Neural progenitor cell (in vitro differentiated cells): ENCODE measurements at regions not wholly inside any gene's neighbourhood (a gene's known extent, or its start where the extent isn't known, plus 50 kb on each side); places are given as distances from the start of the nearest gene placed in this dataset.

ENCODE experiments used
- DNase-seq: peaks from one replicate; pipeline ENCODE4 v3.0.0-alpha.2; 2016; ENCODE audit warnings: low spot score
- H2AFZ ChIP-seq: fragments of 200-600 bp; sonication (generic); replicated peaks from 2 replicates; pipeline ENCODE4 v1.6.1; 2016; ENCODE audit warnings: antibody characterized with exemption
- H3F3A ChIP-seq: fragments of 200-600 bp; sonication (generic); 2 replicates; pipeline ENCODE4 v1.6.1; 2016; ENCODE audit warnings: antibody characterized with exemption, low read depth
- H3K27ac ChIP-seq: fragments of 200-600 bp; sonication (generic); 2 replicates; pipeline ENCODE4 v1.5.1; 2016; ENCODE audit warnings: mild to moderate bottlenecking
- H3K27me3 ChIP-seq: fragments of 200-600 bp; sonication (generic); 2 replicates; pipeline ENCODE4 v1.6.1; 2016; ENCODE audit warnings: mild to moderate bottlenecking, moderate library complexity
- H3K36me3 ChIP-seq: fragments of 200-600 bp; sonication (generic); 2 replicates; pipeline ENCODE4 v1.5.1; 2016
- H3K4me1 ChIP-seq: fragments of 200-600 bp; sonication (generic); 2 replicates; pipeline ENCODE4 v1.6.1; 2016; ENCODE audit warnings: mixed run types
- H3K4me2 ChIP-seq: fragments of 200-600 bp; sonication (generic); 2 replicates; pipeline ENCODE4 v1.6.1; 2016
- H3K4me3 ChIP-seq: fragments of 200-600 bp; sonication (generic); 2 replicates; pipeline ENCODE4 v1.5.1; 2016
- H3K79me2 ChIP-seq: fragments of 200-600 bp; sonication (generic); 2 replicates; pipeline ENCODE4 v1.6.1; 2016; ENCODE audit warnings: low read depth
- H3K9ac ChIP-seq: fragments of 200-600 bp; sonication (generic); 2 replicates; pipeline ENCODE4 v1.6.1; 2016
- H3K9me3 ChIP-seq: fragments of 200-600 bp; sonication (generic); 2 replicates; pipeline ENCODE4 v1.5.1; 2016; ENCODE audit warnings: low read depth
- H4K20me1 ChIP-seq: fragments of 200-600 bp; sonication (generic); 2 replicates; pipeline ENCODE4 v1.6.1; 2016; ENCODE audit warnings: low read depth
- H3K27ac Mint-ChIP-seq: 3 replicates; pipeline ENCODE4 v1.8.0; 2021; ENCODE audit warnings: mixed read lengths
- H3K27me3 Mint-ChIP-seq: 2 replicates; pipeline ENCODE4 v1.8.0; 2022; ENCODE audit warnings: low read depth, mild to moderate bottlenecking, inconsistent platforms, moderate library complexity, mixed read lengths; ENCODE audit not compliant: insufficient read depth
- H3K36me3 Mint-ChIP-seq: 3 replicates; pipeline ENCODE4 v1.8.0; 2021; ENCODE audit warnings: mixed read lengths
- H3K4me1 Mint-ChIP-seq: 3 replicates; pipeline ENCODE4 v1.8.0; 2021; ENCODE audit warnings: mixed read lengths
- H3K4me3 Mint-ChIP-seq: 3 replicates; pipeline ENCODE4 v1.8.0; 2021; ENCODE audit warnings: mild to moderate bottlenecking, moderate library complexity, mixed read lengths
- H3K9me3 Mint-ChIP-seq: 3 replicates; pipeline ENCODE4 v1.8.0; 2020; ENCODE audit warnings: mixed read lengths
- CTCF ChIP-seq: fragments of 200-600 bp; sonication (generic); IDR thresholded peaks from 2 replicates; pipeline ENCODE4 v1.5.1; 2017; ENCODE audit warnings: antibody characterized with exemption, mild to moderate bottlenecking
- EZH2 ChIP-seq: fragments of 200-600 bp; sonication (generic); IDR thresholded peaks from 2 replicates; pipeline ENCODE4 v1.6.1; 2017; ENCODE audit warnings: antibody characterized with exemption, mild to moderate bottlenecking, moderate library complexity
- EZH2phosphoT487 ChIP-seq: fragments of 200-600 bp; sonication (generic); IDR thresholded peaks from 2 replicates; pipeline ENCODE4 v1.6.1; 2017; ENCODE audit warnings: antibody characterized with exemption

GRCh38 chr5:133878236-133878555 lies 90.2 kb downstream of the C5orf15 start:
- Mint-ChIP-seq H3K36me3 (no peaks in the 10 kb centered on the region), H3K27ac (no peak overlapping the region), H3K4me1 (peaks cover 22% of the 10 kb centered on the region), H3K9me3 (peaks cover 8% of the 10 kb centered on the region), H3K4me3 (no peak overlapping the region), H3K27me3 (peaks cover 8% of the 10 kb centered on the region)
- H4K20me1 ChIP-seq: no peaks in the 10 kb centered on the region
- H3F3A ChIP-seq: no peaks in the 10 kb centered on the region
- H3K79me2 ChIP-seq: no peaks in the 10 kb centered on the region
- H3K27ac ChIP-seq: no peak overlapping the region
- H2AFZ ChIP-seq: no peak overlapping the region
- H3K4me1 ChIP-seq: no peaks in the 10 kb centered on the region
- H3K9me3 ChIP-seq: no peaks in the 10 kb centered on the region
- H3K4me2 ChIP-seq: no peak overlapping the region
- H3K4me3 ChIP-seq: no peak overlapping the region
- no peaks in the 10 kb centered on the region for H3K27me3 ChIP-seq
- H3K9ac ChIP-seq: no peak overlapping the region
- no peak for DNase-seq
- no peak for TF ChIP-seq CTCF
- TF ChIP-seq EZH2: no peak
- no peak for TF ChIP-seq EZH2phosphoT487
- H3K36me3 ChIP-seq: no peaks in the 10 kb centered on the region

DNA sequence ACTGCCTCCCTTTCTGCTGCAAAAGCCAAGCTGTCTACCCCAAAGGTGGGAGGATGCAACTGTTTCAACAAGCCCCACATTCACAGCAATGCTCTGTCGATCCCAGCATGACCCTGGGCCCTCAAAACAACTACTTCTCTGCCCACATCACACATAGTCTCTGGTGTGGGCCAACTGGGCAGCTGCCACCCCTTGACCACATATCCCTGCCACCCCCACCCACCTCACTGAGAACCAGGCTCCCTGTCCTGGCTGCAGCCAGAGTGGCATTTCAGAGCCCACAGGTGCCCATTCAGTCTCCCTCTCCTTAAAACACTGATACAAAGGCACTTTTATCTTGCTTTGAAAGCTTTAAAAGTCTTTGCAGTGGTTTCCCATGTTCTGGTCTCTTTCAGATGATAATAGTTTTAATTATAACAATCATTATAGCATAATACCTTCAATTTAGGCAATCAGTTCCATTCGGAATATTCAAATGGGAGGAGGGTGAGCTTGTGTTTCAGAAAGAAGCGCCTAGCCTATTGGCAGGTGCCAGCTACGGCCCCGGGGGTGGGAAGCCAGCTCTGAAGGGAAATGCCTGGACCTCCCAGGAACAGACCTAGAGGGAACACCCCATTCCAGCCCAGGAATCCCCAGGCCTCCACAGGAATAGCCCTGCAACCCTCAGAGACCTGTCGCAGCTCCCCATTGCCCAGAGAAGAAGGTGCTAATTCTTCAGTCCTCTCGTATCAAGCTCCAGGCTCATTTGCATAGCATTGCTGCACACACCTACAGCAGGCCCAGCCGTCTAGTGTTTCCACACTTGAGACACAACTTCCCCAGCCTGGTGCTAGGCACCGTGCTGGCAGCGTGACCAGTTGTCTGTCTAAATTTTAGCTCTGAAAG lies 90.8 kb downstream of the C5orf15 start:
- Histone ChIP-seq H3K27ac (no peak overlapping the region), H3K79me2 (no peaks in the 10 kb centered on the region), H3K9me3 (no peaks in the 10 kb centered on the region), H3K4me3 (no peak overlapping the region), H3K4me2 (no peak overlapping the region), H2AFZ (no peak overlapping the region), H3K36me3 (no peaks in the 10 kb centered on the region), H4K20me1 (no peaks in the 10 kb centered on the region), H3K27me3 (no peaks in the 10 kb centered on the region), H3K9ac (no peak overlapping the region), H3K4me1 (no peaks in the 10 kb centered on the region), H3F3A (no peaks in the 10 kb centered on the region)
- Mint-ChIP-seq H3K4me1 (peaks cover 16% of the 10 kb centered on the region), H3K4me3 (peak overlapping the region; percentile 1), H3K36me3 (no peaks in the 10 kb centered on the region), H3K27ac (no peak overlapping the region), H3K27me3 (peaks cover 12% of the 10 kb centered on the region), H3K9me3 (peaks cover 13% of the 10 kb centered on the region)
- TF ChIP-seq CTCF: no peak
- no peak for TF ChIP-seq EZH2phosphoT487
- TF ChIP-seq EZH2: no peak
- DNase-seq: no peak

GRCh38 chr5:133876266-133876665 lies 92.2 kb downstream of the C5orf15 start:
- H2AFZ ChIP-seq: no peak overlapping the region
- H3K4me3 ChIP-seq: no peak overlapping the region
- H3K4me1 ChIP-seq: peaks cover 2% of the 10 kb centered on the region
- peaks cover 5% of the 10 kb centered on the region for H3K4me1 Mint-ChIP-seq
- H3K36me3 Mint-ChIP-seq: no peaks in the 10 kb centered on the region
- H3K27ac Mint-ChIP-seq: no peak overlapping the region
- no peaks in the 10 kb centered on the region for H3F3A ChIP-seq
- H3K9ac ChIP-seq: no peak overlapping the region
- H3K4me3 Mint-ChIP-seq: no peak overlapping the region
- peaks cover 13% of the 10 kb centered on the region for H3K9me3 Mint-ChIP-seq
- no peak overlapping the region for H3K4me2 ChIP-seq
- no peaks in the 10 kb centered on the region for H3K79me2 ChIP-seq
- H3K36me3 ChIP-seq: no peaks in the 10 kb centered on the region
- H3K9me3 ChIP-seq: no peaks in the 10 kb centered on the region
- no peaks in the 10 kb centered on the region for H3K27me3 ChIP-seq
- no peak for TF ChIP-seq EZH2phosphoT487
- TF ChIP-seq EZH2: no peak
- TF ChIP-seq CTCF: no peak
- H3K27ac ChIP-seq: no peak overlapping the region
- no peaks in the 10 kb centered on the region for H4K20me1 ChIP-seq
- peaks cover 10% of the 10 kb centered on the region for H3K27me3 Mint-ChIP-seq
- DNase-seq: no peak
